Mesendoderm (in vitro differentiated cells): ENCODE measurements at regions not wholly inside any gene's neighbourhood (a gene's known extent, or its start where the extent isn't known, plus 50 kb on each side); places are given as distances from the start of the nearest gene placed in this dataset.
"Not testable (repeated sequence)": the region's sequence is repeated elsewhere in the genome, so short reads cannot be mapped to it uniquely, and the experiment has no call there.

Experiments
- DNase-seq: peaks from one replicate; pipeline ENCODE4 v3.0.0; 2013
- H2AK5ac ChIP-seq: 2 replicates; pipeline ENCODE4 v1.6.1; 2013; ENCODE audit warnings: low read length, inconsistent platforms
- H2BK120ac ChIP-seq: 2 replicates; pipeline ENCODE4 v1.6.1; 2013; ENCODE audit warnings: low read depth, mild to moderate bottlenecking, low read length, moderate library complexity, mixed read lengths
- H2BK15ac ChIP-seq: replicated peaks from 2 replicates; pipeline ENCODE4 v1.6.1; 2013; ENCODE audit warnings: low read depth, mild to moderate bottlenecking, moderate library complexity
- H2BK5ac ChIP-seq: 2 replicates; pipeline ENCODE4 v1.6.1; 2013; ENCODE audit warnings: low read length, inconsistent platforms
- H3K18ac ChIP-seq: 2 replicates; pipeline ENCODE4 v1.6.1; 2013; ENCODE audit warnings: mild to moderate bottlenecking, low read length, mixed read lengths
- H3K23ac ChIP-seq: one replicate; pipeline ENCODE4 v1.6.1; 2013; ENCODE audit warnings: low read length
- H3K27ac ChIP-seq: 2 replicates; pipeline ENCODE4 v1.5.1; 2013; ENCODE audit warnings: low read depth, mild to moderate bottlenecking, inconsistent platforms, low read length, moderate library complexity
- H3K27me3 ChIP-seq: 2 replicates; pipeline ENCODE4 v1.6.1; 2013; ENCODE audit warnings: low read length, control low read depth, mild to moderate bottlenecking, inconsistent platforms; ENCODE audit not compliant: insufficient read depth, poor library complexity
- H3K36me3 ChIP-seq: 2 replicates; pipeline ENCODE4 v1.6.1; 2013; ENCODE audit warnings: low read length, inconsistent platforms; ENCODE audit not compliant: control insufficient read depth, insufficient read depth
- H3K4ac ChIP-seq: one replicate; pipeline ENCODE4 v1.6.1; 2013; ENCODE audit warnings: low read depth, mild to moderate bottlenecking, low read length, moderate library complexity
- H3K4me1 ChIP-seq: 2 replicates; pipeline ENCODE4 v1.6.1; 2013; ENCODE audit warnings: low read depth, low read length, inconsistent platforms; ENCODE audit not compliant: control insufficient read depth
- H3K4me2 ChIP-seq: 2 replicates; pipeline ENCODE4 v1.6.1; 2013; ENCODE audit warnings: low read length
- H3K4me3 ChIP-seq: 2 replicates; pipeline ENCODE4 v1.5.1; 2013; ENCODE audit warnings: mild to moderate bottlenecking, low read length
- H3K56ac ChIP-seq: one replicate; pipeline ENCODE4 v1.6.1; 2013; ENCODE audit warnings: low read length
- H3K79me1 ChIP-seq: 2 replicates; pipeline ENCODE4 v1.6.1; 2013; ENCODE audit warnings: low read length, inconsistent platforms
- H3K79me2 ChIP-seq: 2 replicates; pipeline ENCODE4 v1.6.1; 2013; ENCODE audit warnings: mild to moderate bottlenecking, low read length; ENCODE audit not compliant: control insufficient read depth, insufficient read depth
- H3K9ac ChIP-seq: 2 replicates; pipeline ENCODE4 v1.6.1; 2013; ENCODE audit warnings: low read length, inconsistent platforms
- H4K5ac ChIP-seq: one replicate; pipeline ENCODE4 v1.6.1; 2013; ENCODE audit warnings: low read length
- H4K8ac ChIP-seq: one replicate; pipeline ENCODE4 v1.6.1; 2013; ENCODE audit warnings: low read depth, mild to moderate bottlenecking, control low read depth, low read length, moderate library complexity
- WGBS: extraction: QIAGEN DNeasy Blood & Tissue Kit; methylation state at CpG from one replicate; pipeline ENCODE4 v1.1.7; 2013; ENCODE audit warnings: low lambda C conversion rate, missing lambda C conversion rate; ENCODE audit not compliant: insufficient coverage; ENCODE audit errors: extremely low coverage; 5-methylcytosine and 5-hydroxymethylcytosine counted together

GRCh38 chr5:67897980-67898379, 317.6 kb upstream of the PIK3R1 start:
- Histone ChIP-seq H3K18ac (no peak overlapping the region), H2BK5ac (no peak overlapping the region), H2BK120ac (no peak overlapping the region), H3K23ac (no peak overlapping the region), H2AK5ac (no peak overlapping the region), H3K56ac (no peak overlapping the region), H3K27ac (no peak overlapping the region), H3K36me3 (no peaks in the 10 kb centered on the region), H3K9ac (no peak overlapping the region), H3K79me1 (no peaks in the 10 kb centered on the region), H4K5ac (no peak overlapping the region), H3K4me1 (no peaks in the 10 kb centered on the region), H3K4ac (no peak overlapping the region), H3K4me2 (no peak overlapping the region), H3K79me2 (no peaks in the 10 kb centered on the region), H2BK15ac (no peak overlapping the region), H3K27me3 (no peaks in the 10 kb centered on the region), H4K8ac (no peak overlapping the region), H3K4me3 (no peak overlapping the region)
- DNase-seq, result no peak
- no CpG with 5 or more reads among the region's 3 CpGs for WGBS

GRCh38 chr5:67897431-67897830, 318.1 kb upstream of the PIK3R1 start:
- no peak overlapping the region for H3K9ac ChIP-seq
- no peak overlapping the region for H3K18ac ChIP-seq
- H2BK5ac ChIP-seq, result no peak overlapping the region
- H3K36me3 ChIP-seq, result no peaks in the 10 kb centered on the region
- H2AK5ac ChIP-seq, result no peak overlapping the region
- no peak overlapping the region for H3K27ac ChIP-seq
- no peaks in the 10 kb centered on the region for H3K27me3 ChIP-seq
- H4K5ac ChIP-seq, result no peak overlapping the region
- no peak overlapping the region for H4K8ac ChIP-seq
- no CpG with 5 or more reads among the region's 3 CpGs for WGBS
- H2BK15ac ChIP-seq, result no peak overlapping the region
- no peak overlapping the region for H2BK120ac ChIP-seq
- no peak overlapping the region for H3K56ac ChIP-seq
- no peak for DNase-seq
- no peaks in the 10 kb centered on the region for H3K79me2 ChIP-seq
- no peak overlapping the region for H3K4me2 ChIP-seq
- no peak overlapping the region for H3K23ac ChIP-seq
- no peaks in the 10 kb centered on the region for H3K79me1 ChIP-seq
- no peak overlapping the region for H3K4ac ChIP-seq
- H3K4me3 ChIP-seq, result no peak overlapping the region
- no peaks in the 10 kb centered on the region for H3K4me1 ChIP-seq

GRCh38 chr5:67896930-67897313, 318.6 kb upstream of the PIK3R1 start:
- Histone ChIP-seq H3K27ac (no peak overlapping the region), H2BK15ac (no peak overlapping the region), H3K56ac (no peak overlapping the region), H2AK5ac (no peak overlapping the region), H3K18ac (no peak overlapping the region), H3K79me1 (no peaks in the 10 kb centered on the region), H3K4ac (no peak overlapping the region), H3K27me3 (no peaks in the 10 kb centered on the region), H4K8ac (no peak overlapping the region), H3K4me2 (no peak overlapping the region), H4K5ac (no peak overlapping the region), H3K23ac (no peak overlapping the region), H3K9ac (no peak overlapping the region), H2BK5ac (no peak overlapping the region), H3K4me3 (no peak overlapping the region), H2BK120ac (no peak overlapping the region), H3K36me3 (no peaks in the 10 kb centered on the region), H3K79me2 (no peaks in the 10 kb centered on the region), H3K4me1 (no peaks in the 10 kb centered on the region)
- no CpG with 5 or more reads among the region's 2 CpGs for WGBS
- DNase-seq, result peak; percentile 11

GRCh38 chr5:67896311-67896929, 319.1 kb upstream of the PIK3R1 start:
- Histone ChIP-seq H3K27me3 (no peaks in the 10 kb centered on the region), H3K79me1 (no peaks in the 10 kb centered on the region), H3K56ac (no peak overlapping the region), H3K4me1 (no peaks in the 10 kb centered on the region), H3K27ac (no peak overlapping the region), H3K18ac (no peak overlapping the region), H4K5ac (no peak overlapping the region), H3K4me2 (no peak overlapping the region), H3K23ac (no peak overlapping the region), H2BK5ac (no peak overlapping the region), H3K9ac (no peak overlapping the region), H2BK15ac (no peak overlapping the region), H3K79me2 (no peaks in the 10 kb centered on the region), H3K4me3 (no peak overlapping the region), H3K4ac (no peak overlapping the region), H4K8ac (no peak overlapping the region), H2BK120ac (no peak overlapping the region), H3K36me3 (no peaks in the 10 kb centered on the region), H2AK5ac (no peak overlapping the region)
- no peak for DNase-seq
- WGBS, result no CpG with 5 or more reads among the region's 3 CpGs

- not testable (repeated sequence) for H3K23ac ChIP-seq, H3K56ac ChIP-seq, DNase-seq, H2BK15ac ChIP-seq, H3K27me3 ChIP-seq, H2BK120ac ChIP-seq, H4K8ac ChIP-seq, H4K5ac ChIP-seq, H2AK5ac ChIP-seq, H3K79me2 ChIP-seq, H3K9ac ChIP-seq, H3K36me3 ChIP-seq, H3K4me3 ChIP-seq, H3K18ac ChIP-seq, H3K79me1 ChIP-seq, H2BK5ac ChIP-seq, H3K4me2 ChIP-seq, H3K4me1 ChIP-seq, H3K4ac ChIP-seq, H3K27ac ChIP-seq
- no CpG with 5 or more reads among the region's 15 CpGs for WGBS
Measured at GRCh38 chr5:67889870-67890269, 325.7 kb upstream of the PIK3R1 start.

GRCh38 chr5:67887748-67888161, 327.8 kb upstream of the PIK3R1 start:
- Histone ChIP-seq H3K79me1 (no peaks in the 10 kb centered on the region), H3K27me3 (no peaks in the 10 kb centered on the region), H3K27ac (no peak overlapping the region), H3K4me2 (no peak overlapping the region), H3K79me2 (no peaks in the 10 kb centered on the region), H4K8ac (no peak overlapping the region), H3K4me1 (no peaks in the 10 kb centered on the region), H3K23ac (no peak overlapping the region), H4K5ac (no peak overlapping the region), H2BK5ac (no peak overlapping the region), H3K4ac (no peak overlapping the region), H2AK5ac (no peak overlapping the region), H3K4me3 (no peak overlapping the region), H3K18ac (no peak overlapping the region), H3K9ac (no peak overlapping the region), H2BK15ac (no peak overlapping the region), H2BK120ac (no peak overlapping the region), H3K56ac (no peak overlapping the region), H3K36me3 (no peaks in the 10 kb centered on the region)
- no CpG with 5 or more reads among the region's 1 CpG for WGBS
- DNase-seq, result peak; percentile 17
